NOMO-1 treated with DMSO at 0.1 percent for 48 hours (cell line): ENCODE measurements at regions not wholly inside any gene's neighbourhood (a gene's known extent, or its start where the extent isn't known, plus 50 kb on each side); places are given as distances from the start of the nearest gene placed in this dataset.

ENCODE experiments used
- DNase-seq: peaks from one replicate; lab custom pipeline; 2025; ENCODE audit not compliant: unreplicated experiment; lab: John Stamatoyannopoulos, UW

DNA sequence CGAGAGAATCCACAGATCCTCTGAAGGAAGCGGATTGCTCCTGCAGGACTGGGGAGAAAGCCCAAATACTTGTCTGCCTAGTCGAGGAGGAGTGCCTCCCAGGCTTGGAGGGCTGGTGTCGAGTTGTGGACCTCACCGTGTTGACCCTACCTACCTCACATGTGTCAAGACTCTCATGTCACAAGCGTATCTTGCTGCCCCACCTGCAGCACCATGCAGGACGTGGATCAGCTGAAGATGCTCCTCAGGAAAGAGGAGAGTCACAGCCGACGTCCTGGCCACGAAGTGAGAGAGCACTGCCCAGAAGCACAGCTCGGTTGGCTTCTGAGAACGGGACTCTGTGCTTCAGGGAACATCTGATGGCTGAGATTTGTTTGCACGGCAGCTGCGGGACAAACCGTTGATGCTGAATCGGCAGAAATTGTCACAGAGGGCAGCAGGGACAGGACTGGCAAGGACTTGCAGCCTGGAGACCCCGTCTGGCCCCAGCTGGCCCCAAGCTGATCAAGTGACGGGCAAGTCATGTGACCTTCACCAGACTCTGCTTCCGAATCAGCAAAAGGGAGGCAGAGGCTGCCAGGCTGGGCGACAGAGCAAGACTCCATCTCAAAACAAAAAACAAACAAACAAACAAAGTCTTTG lies 119.1 kb upstream of the ITGA1 start:
- no peak for DNase-seq

DNA sequence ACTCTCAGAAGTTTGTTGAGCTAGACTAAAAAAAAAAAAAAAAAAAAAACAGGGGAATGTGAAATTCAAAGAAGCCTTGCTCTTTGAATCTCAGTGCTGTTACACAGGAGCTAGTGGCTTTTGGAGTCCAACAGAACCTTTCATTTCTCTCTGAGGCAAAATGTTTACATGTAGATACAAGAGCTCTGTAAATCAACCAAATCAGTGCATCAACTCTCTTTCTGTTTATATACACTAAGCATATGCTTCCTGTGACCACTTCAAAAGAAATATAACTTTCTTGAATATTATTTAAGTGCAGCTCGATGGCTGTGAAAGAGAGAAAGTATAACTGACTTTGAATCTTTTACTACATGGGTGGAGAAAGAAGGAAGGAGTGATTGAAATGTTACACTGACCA lies 115.3 kb upstream of the ITGA1 start:
- no peak for DNase-seq

DNA sequence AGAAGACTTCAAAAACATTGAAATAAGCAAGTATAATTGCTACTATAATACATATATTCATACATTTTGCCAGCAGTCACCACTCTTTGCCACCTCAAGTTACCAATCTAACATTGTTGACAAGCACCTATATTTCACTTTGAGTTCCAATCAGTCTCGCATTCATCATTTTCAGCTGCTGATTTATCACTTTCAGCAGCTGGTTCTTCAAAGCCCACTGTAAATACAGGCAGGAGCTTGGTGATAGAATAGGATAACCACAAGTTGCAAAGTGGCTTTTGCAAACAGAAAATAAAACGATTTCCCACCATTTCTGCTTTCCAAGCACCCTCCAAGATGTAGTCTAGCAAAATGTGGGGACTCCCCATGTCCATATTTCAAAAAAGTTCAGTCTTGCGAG lies 114.2 kb upstream of the ITGA1 start:
- no peak for DNase-seq

DNA sequence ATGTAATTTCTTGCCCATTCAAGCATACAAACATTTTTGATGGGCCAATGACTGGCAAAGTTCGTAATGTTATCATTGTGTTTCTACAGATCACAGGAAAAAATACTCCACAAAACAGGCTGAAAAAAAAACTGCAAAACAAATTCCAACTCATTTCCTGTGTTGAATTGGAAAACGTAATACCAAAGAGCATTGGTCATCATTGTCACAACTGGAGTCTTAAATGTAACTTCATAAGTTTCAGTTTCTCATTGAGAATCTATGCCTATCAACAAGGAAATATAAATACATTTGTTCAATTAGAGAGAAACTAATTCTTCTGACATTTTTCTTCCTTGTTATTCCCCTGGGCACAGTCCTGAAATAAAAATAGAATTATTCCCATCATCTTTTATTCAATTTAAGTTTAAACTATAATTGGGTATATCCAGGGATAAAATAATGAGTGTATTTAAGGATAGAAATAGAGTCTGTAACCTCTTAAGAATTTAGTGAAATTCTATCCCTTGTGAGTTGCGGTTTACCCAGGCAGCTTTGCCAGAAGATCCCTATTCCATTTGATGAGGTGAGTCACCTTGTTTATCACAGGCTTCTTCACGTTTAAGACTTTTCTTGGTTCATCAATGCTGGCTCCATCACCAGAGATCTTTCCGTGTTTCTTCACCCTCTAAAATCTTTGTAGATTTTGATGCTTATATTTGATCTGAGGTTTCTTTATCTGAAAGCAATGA lies 112.7 kb upstream of the ITGA1 start:
- DNase-seq: no peak

DNA sequence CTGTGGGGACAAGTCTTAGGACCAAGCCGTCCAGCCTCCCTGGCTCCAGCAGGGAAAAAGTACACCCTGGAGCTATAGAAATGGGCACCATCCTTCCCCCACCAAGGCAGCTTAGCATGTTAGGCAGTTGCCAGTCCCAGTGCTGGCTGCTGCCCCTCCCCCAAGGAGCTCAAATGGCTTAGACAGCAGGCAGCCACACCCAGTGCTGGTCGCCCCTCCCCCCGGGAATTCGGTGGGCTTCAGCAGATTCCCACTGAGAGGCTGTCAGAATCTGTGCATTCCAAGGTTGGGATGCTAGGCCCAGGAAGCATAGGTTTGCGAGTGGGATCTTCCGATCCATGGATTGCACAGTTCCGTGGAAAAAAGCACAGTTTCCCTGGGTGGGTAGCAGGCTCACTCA lies 105.2 kb upstream of the ITGA1 start:
- no peak for DNase-seq

DNA sequence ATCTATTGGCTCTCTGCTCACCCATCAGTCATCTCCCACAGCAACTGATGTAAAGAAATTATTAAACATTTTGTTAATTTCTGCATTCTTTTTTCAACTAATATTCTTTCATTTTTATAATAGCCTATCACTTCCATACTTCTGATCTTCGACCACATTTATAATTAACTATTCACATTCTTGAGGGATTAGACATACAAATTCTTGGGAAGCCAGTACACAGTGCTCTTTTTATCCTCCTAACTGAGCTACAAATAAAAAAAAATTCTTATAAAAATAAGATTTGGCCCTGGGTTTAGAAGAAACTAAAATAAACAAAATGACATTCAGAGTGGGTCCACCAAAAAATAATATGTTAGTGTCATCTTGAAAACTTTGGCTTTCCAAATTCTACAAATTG lies 103.7 kb upstream of the ITGA1 start:
- no peak for DNase-seq

DNA sequence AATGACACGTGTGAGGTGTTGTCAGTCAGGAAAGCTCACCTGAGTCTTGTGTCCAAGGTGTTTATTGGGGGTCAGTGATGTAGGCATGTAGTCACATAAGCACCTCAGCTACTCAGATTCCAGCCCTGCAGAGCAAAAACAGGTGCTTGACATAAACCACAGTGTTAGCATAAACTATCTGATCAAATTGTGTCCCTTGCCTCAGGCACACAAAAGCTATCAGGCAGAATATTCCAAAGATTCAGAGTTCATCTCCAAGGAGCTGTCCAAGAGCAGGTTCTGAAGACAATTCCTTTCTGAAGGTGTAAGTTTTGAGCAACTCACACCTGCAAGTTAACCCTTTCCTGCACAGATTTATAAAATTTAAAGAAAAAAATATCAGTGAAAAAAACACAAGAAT lies 102.2 kb upstream of the ITGA1 start:
- no peak for DNase-seq

DNA sequence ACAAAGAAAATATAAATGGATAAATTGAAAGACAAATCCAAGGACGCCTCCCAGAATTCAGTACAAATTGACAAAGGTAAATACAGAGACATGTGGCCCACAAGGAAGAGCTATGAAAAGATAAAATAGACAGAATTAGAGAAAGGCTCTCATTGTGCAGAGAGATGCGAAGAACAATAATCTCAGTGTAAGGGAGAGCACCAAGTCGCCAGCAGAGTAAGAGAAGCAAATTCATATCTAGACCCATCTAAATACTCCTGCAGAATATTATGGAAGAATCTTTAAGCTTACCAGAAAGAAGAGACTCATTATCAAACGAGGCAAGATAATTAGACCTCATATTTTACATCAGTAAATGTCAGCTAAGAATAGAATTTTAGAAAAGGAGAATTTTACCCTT lies 101.7 kb upstream of the ITGA1 start:
- DNase-seq: no peak

DNA sequence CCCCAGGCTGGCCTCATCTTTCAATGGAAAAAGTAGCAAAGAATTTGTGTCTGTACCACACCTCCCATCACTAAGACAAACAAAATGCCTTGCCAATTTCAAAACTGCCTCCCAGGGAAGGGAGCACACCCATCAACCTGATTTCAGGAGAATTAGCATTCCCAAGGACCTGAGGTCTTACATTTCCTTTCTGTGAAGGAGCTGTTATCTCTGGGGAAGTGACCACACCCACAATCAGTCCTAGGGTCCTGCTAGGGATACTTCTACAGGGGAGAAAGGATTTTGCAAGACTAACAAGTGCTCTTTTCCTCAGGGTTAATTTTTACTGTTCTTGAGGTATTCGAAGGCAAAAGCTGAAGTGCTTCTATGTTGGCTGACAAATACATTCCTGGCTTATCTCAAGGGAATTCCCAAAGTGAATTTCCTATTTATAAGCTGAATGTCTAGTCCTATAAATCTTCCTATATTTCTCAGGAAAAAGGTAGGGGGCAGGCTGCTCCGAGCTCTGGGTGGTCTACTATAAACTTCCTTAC lies 97.4 kb upstream of the ITGA1 start:
- DNase-seq: no peak

DNA sequence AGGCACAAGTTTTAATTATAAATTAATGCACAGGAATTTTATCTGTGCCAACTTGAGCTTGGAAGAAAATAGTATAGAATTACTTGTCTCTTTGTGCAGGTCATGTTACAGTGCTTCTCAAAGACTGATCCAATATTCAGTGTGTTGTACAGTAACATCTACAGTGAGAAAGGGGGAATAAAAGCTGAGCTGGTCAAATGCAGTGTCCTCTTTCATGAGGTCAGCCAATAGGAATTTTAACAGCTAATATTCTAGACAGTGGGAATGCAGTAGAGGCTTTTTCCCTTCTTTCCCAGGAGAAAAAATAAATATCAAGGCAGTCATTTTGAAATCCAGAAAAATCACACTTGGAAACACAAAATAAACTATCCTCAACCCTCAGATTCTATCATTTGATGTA lies 95.7 kb upstream of the ITGA1 start:
- DNase-seq: no peak

DNA sequence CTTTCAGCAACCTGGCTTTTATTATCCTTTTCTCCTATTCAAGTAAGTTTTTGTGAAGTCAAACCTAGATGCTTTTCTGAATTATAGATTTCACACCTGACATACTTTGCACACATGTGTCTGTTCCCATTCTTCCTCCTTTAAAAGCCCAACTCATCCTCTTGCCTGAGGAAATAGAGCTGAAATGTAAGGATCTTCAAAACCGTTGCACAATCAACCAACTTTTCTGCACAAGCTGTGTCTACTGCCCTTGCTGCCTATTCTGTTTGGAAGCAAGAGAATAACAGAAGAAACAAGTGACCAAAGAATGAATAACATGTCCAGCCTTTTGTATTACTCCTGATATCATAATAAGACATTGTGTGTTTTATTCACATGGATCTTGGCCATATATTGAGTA lies 95.1 kb upstream of the ITGA1 start:
- no peak for DNase-seq

DNA sequence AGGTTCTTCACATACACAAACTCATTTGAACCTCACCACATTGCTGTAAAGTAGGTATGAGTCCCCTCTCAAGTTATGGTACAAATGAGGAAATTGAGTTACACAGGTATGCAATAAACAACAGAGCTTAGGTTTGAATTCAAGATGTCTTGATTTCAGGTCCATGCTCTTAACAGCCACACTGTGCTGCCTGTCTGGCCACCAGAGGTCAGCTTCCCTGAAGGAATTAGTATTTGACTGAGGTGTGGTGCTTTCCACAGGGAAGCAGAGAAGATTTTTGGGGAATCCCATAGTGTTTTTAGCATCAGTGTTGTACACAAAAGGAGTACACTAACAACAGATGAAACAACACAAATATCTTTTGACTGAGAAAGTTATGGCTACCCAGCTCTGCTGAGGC lies 94.4 kb upstream of the ITGA1 start:
- DNase-seq: no peak

DNA sequence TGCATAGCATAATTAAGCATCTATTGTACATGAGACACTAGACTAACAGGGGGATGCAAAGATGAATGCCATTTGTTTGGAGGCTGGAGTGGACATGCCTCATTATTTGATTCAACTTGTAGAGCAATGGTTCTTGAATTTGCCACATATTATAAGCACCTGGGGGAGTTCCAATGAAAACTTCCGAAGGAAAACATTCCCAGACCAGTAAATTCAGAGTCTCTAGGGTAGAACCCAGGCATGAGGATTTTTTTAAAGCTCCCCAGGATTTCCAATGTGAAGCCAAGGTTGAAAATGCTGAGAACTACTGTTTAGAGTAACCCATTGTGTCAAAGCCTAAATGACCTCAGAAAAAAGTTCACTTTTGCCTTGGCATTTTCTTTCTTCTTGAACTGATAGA lies 93.9 kb upstream of the ITGA1 start:
- no peak for DNase-seq

DNA sequence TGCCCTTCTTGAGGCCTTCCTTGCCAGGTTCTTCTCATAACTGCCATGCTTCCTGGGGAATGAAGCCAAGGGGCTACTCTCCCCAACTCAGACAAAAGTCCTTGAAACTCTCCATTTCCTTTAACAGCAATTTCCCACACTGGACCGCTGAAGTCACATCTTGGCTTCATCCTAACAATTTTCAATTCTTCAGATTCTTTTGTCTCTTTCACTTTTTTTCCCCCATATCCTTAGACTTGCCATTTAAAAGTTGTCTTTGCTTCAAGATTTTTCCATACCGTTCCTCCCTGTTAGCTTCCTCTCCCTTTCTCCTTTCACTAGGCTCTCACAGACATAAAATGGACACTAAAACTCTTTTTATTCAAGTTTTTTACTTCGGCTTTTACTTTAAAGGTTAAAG lies 93.1 kb upstream of the ITGA1 start:
- DNase-seq: no peak

DNA sequence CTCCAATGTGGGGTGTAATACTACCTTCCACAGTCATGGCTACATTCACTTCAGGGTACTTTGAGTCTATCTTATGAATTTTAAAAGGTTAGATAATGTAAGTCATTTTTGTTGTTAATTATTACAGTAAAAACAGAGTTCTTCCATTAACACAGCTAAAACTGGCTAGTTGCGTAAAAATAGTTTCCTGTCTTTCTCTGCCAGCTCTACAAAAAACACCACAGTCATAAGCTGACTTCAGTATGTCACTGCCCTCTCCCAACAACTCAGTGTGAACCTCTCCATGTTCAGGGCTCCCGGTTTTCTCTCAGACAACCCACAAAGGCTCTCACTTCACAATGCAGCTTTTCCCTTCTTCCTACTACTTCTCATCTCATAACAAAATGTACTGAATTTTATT lies 84.8 kb upstream of the ITGA1 start:
- no peak for DNase-seq

DNA sequence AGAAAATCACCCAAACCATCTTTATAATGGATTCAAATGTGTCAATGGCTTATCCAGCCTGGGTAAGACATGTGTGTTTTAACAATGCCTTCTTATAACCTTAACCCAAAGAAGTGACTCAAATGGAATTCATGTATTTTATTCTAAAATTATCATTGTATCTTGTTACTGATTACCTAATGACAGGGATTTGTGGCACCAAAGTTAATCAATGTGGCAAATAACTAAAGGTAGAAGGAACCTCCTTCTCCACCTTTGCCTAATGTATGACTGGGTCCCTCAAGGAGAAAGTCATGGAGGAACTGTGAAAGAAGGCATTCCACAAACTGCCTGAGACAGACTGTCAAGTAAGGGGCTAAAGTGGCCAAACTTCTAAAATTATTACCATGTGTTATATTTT lies 84.4 kb upstream of the ITGA1 start:
- DNase-seq: no peak

DNA sequence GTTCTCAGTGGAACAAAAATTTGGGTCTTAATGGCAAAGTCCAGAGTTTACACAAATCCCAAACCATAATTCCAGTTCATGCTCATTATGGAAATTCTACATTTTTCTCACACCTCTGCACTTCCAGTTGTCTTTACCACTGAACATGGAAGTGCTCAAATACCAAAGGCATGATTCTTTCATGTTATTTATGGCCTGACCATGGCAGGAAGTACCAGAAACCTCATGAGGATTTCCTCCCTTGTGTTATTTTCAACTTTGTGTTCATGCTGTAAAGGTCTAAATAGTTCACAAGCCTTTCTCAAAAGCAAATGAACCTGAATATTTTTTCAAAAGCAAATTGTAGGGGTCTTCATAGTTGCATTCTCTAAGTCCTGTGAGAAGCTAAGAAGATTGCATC lies 82.0 kb upstream of the ITGA1 start:
- no peak for DNase-seq

DNA sequence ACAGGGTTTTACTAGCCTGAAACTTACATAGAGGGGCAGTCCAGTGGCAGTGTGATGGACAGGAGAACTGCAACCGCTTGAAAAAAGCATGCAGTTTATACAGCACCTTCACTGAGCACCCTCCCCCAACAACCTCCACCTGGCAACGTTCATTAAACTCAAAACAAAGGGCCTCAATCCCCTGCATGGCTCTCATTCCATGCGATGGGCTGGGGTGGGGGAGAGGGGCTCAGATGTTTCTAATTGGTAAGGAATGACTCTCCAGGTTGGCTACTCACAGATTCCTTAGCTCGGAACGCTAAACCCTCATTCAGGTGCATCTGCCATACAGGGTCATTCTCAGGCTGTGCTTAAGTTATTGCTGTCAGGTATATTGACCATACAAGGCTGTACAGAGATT lies 80.9 kb upstream of the ITGA1 start:
- no peak for DNase-seq

DNA sequence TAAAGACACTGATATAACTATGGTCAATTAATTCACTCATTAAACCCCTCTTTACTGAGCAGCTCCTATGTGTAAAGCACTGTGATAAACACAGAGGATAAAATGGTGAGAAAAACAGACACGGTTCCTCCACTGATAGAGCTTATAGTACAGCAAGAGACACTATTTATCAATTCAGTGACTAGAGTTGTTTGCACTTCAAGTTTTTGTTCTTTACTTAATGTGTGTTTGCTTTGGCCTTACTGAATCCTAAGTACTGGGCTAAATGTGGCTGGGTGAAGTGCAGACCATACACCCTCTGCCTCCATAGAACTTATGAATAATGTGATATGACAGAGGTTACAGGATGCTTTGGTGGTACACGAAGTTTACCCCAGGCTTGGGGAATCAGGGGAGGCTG lies 80.1 kb upstream of the ITGA1 start:
- DNase-seq: no peak

DNA sequence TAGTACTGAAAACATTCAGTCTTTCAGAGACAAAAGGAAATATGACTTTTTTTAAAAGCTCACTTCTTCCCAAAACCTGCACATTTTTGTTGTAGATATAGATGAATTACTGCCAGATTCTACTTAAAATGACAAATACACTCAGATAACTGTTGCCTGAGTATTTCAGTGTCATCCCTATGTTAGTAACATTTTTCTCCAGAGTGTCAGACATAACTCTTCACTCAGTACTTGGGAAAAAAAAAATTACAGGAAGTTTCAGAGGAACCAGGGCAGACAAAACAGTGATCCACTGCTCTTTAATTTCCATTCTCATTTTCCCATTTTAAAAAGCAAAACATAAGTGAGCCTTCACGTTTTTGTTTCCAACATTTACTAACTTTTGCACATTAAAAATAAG lies 79.3 kb upstream of the ITGA1 start:
- no peak for DNase-seq

DNA sequence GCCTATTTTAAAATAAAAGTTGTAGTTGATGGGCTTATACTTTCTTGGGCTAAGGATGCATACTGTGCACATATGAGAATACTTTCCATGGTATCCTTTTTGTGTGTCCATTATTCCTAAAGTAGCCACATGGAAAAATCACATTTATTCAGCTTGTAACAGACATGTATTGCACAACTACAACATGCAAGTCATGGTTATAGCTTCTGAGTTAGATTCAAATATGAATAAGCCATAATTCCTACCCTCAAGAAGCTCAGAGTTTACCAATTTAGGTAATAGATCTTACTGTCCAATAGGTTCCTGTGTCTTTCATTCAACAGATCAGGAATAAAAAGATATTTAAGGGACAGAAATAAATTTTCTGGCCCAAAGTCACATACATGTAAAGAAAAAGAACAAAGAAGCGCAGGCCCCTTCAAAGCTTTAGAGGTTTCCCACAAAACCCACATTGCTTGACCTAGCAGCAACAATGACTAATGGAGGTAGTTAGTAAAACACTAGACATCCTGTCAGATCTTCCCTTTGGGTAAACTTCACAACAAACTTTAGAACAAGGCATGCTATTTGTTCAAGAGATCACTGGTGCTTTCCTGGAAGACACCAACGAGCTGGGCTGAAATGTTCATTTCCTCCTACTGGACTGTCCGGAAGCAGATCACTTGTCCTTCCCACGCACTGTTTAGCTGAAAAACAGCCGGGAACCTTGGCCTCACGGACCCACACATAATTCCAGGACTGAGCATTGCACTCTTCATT lies 78.4 kb upstream of the ITGA1 start:
- peak; percentile 29 for DNase-seq

DNA sequence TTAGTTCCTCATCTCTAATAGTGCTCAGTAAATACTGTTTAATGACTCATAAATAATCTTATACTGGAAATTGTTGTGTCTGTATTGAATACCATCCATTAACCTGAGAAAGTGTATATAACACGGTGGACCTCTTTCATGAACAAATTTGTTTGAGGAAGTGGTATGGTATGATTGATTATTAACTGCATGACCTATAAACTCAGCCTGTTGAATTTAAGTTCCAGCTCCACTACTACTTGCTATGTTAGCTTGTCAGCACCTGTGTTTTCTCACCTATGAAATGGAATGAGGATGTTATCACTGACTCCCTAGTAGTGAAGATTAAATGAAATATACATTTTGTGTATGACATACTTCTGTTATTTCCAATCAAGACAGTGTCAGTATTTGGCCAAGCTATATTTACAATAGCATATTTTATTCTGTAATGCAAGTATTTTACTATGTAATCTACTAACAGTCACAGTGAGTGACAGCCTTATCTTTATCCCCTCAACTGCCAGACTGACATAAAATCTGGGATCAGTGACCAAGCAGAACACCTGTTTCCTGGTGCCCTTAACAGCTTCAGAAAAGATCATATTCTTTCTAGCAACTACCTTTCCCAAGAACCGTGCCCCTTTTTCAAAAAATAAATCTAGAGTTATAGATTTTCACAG lies 77.3 kb upstream of the ITGA1 start:
- no peak for DNase-seq
